ENCODE measurements at regions not wholly inside any gene's neighbourhood (a gene's known extent, or its start where the extent isn't known, plus 50 kb on each side); places are given as distances from the start of the nearest gene placed in this dataset.
"Not testable (repeated sequence)": the region's sequence is repeated elsewhere in the genome, so short reads cannot be mapped to it uniquely, and the experiment has no call there.

DNA sequence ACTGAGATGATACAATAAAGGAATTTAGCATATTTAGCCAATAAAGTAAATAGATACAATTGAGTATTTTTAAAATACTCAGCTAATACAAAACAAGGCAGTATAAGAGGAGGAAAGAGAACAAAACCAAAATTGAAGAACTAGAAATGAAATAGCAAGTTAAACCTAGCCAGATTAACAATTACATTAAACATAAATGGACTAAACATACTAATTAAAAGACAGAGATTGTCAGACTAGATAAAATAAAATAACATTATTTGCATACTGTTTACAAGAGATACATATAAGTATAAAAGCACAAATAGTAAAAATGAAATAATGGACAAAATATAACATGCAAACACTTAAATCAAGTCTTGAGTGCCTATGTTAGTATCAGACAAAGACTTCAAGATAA lies 517.7 kb upstream of the PHF14 start:
- Histone ChIP-seq H3K4me1 (ENCODE audit: low read length) (no peaks in the 10 kb centered on the region), H3K4me2 (ENCODE audit: low read depth, low read length, poor library complexity, severe bottlenecking) (no peak overlapping the region), H2AFZ (ENCODE audit: low read length) (no peak overlapping the region), H3K4me3 (ENCODE audit: low read length) (no peak overlapping the region), H3K27ac (ENCODE audit: low read length) (no peak overlapping the region), H3K9ac (ENCODE audit: low read length) (no peak overlapping the region), H4K20me1 (ENCODE audit: insufficient read depth, low read depth, low read length) (no peaks in the 10 kb centered on the region), H3K9me3 (ENCODE audit: low read length) (peaks cover 7% of the 10 kb centered on the region; the same call in 1 of the 2 replicates), H3K36me3 (ENCODE audit: insufficient read depth, low read length) (no peaks in the 10 kb centered on the region; the same call in 1 of the 2 replicates), H3K9me2 (replicated peaks; ENCODE audit: insufficient read depth, low read length) (no peaks in the 10 kb centered on the region; the same call in 1 of the 2 replicates), H3K27me3 (ENCODE audit: low read length) (no peaks in the 10 kb centered on the region), H3K79me2 (ENCODE audit: low read length) (no peaks in the 10 kb centered on the region)
- DNase-seq = no peak

DNA sequence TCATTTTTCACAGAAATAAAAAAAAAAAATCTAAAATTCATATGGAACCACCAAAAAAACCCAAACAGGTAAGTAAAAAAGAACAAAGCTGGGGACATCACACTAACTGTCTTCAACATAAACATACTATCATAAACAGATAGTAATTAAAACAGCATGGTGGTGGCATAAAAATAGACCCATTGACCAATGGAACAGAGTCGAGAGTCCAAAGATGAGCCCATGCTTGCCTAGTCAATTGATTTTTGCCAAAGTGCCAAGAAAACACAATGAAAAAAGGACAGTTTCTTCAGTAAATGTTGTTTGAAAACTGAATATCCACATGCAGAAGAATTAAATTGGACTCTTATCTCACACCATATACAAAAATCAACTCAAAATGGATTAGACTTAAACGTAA lies 513.2 kb upstream of the PHF14 start:
- H3K4me2 ChIP-seq (ENCODE audit: low read depth, low read length, poor library complexity, severe bottlenecking) = no peak overlapping the region
- no peaks in the 10 kb centered on the region for H3K9me2 ChIP-seq (replicated peaks; ENCODE audit: insufficient read depth, low read length)
- no peaks in the 10 kb centered on the region for H3K4me1 ChIP-seq (ENCODE audit: low read length)
- H3K36me3 ChIP-seq (ENCODE audit: insufficient read depth, low read length) = no peaks in the 10 kb centered on the region
- H2AFZ ChIP-seq (ENCODE audit: low read length) = no peak overlapping the region
- H3K79me2 ChIP-seq (ENCODE audit: low read length) = no peaks in the 10 kb centered on the region
- H3K9me3 ChIP-seq (ENCODE audit: low read length) = peaks cover 5% of the 10 kb centered on the region; the same call in 1 of the 2 replicates
- H3K27me3 ChIP-seq (ENCODE audit: low read length) = no peaks in the 10 kb centered on the region
- no peaks in the 10 kb centered on the region for H4K20me1 ChIP-seq (ENCODE audit: insufficient read depth, low read depth, low read length)
- no peak overlapping the region for H3K27ac ChIP-seq (ENCODE audit: low read length)
- no peak overlapping the region for H3K4me3 ChIP-seq (ENCODE audit: low read length)
- DNase-seq = no peak
- H3K9ac ChIP-seq (ENCODE audit: low read length) = no peak overlapping the region

- Histone ChIP-seq H4K20me1 (ENCODE audit: insufficient read depth, low read depth, low read length) (no peaks in the 10 kb centered on the region), H3K4me2 (ENCODE audit: low read depth, low read length, poor library complexity, severe bottlenecking) (no peak overlapping the region), H3K36me3 (ENCODE audit: insufficient read depth, low read length) (no peaks in the 10 kb centered on the region), H3K9me3 (ENCODE audit: low read length) (no peaks in the 10 kb centered on the region), H3K79me2 (ENCODE audit: low read length) (no peaks in the 10 kb centered on the region), H3K27ac (ENCODE audit: low read length) (no peak overlapping the region), H3K4me1 (ENCODE audit: low read length) (no peaks in the 10 kb centered on the region), H2AFZ (ENCODE audit: low read length) (no peak overlapping the region), H3K9ac (ENCODE audit: low read length) (no peak overlapping the region), H3K4me3 (ENCODE audit: low read length) (no peak overlapping the region), H3K9me2 (replicated peaks; ENCODE audit: insufficient read depth, low read length) (no peaks in the 10 kb centered on the region), H3K27me3 (ENCODE audit: low read length) (no peaks in the 10 kb centered on the region)
- DNase-seq = no peak
Observed at GRCh38 chr7:10463701-10464100, 510.0 kb upstream of the PHF14 start.

- not testable (repeated sequence) for H3K36me3 ChIP-seq (ENCODE audit: insufficient read depth, low read length); H3K4me1 ChIP-seq (ENCODE audit: low read length); H3K4me3 ChIP-seq (ENCODE audit: low read length); H3K27ac ChIP-seq (ENCODE audit: low read length); H3K4me2 ChIP-seq (ENCODE audit: low read depth, low read length, poor library complexity, severe bottlenecking); DNase-seq; H3K27me3 ChIP-seq (ENCODE audit: low read length); H3K79me2 ChIP-seq (ENCODE audit: low read length); H4K20me1 ChIP-seq (ENCODE audit: insufficient read depth, low read depth, low read length); H3K9ac ChIP-seq (ENCODE audit: low read length); H2AFZ ChIP-seq (ENCODE audit: low read length); H3K9me2 ChIP-seq (replicated peaks; ENCODE audit: insufficient read depth, low read length); H3K9me3 ChIP-seq (ENCODE audit: low read length)
Observed at GRCh38 chr7:10465536-10465935, 508.1 kb upstream of the PHF14 start.

DNA sequence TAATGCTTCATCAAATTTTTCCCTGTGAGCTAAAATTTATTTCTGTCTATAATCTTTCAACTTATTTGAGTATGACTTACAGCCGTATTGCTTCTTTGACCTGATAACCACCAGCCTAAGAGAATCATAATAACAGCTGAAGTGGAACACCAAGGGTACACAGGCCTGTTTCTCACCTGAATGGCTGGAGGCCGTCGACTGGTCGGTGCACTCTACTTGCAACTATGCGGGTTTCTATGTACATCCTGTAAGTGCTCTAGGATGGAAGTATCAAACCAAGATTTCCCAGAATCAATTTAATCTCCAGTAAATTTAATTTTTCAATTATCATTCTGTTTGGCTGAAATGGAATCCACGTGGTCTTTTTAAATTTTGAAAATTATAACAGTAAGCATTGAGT lies 504.8 kb upstream of the PHF14 start:
- Histone ChIP-seq H3K4me2 (ENCODE audit: low read depth, low read length, poor library complexity, severe bottlenecking) (no peak overlapping the region), H3K36me3 (ENCODE audit: insufficient read depth, low read length) (no peaks in the 10 kb centered on the region), H3K4me3 (ENCODE audit: low read length) (no peak overlapping the region), H3K79me2 (ENCODE audit: low read length) (no peaks in the 10 kb centered on the region), H3K9ac (ENCODE audit: low read length) (no peak overlapping the region), H3K4me1 (ENCODE audit: low read length) (no peaks in the 10 kb centered on the region), H2AFZ (ENCODE audit: low read length) (no peak overlapping the region), H3K9me2 (replicated peaks; ENCODE audit: insufficient read depth, low read length) (no peaks in the 10 kb centered on the region), H3K9me3 (ENCODE audit: low read length) (no peaks in the 10 kb centered on the region), H3K27ac (ENCODE audit: low read length) (no peak overlapping the region), H3K27me3 (ENCODE audit: low read length) (no peaks in the 10 kb centered on the region), H4K20me1 (ENCODE audit: insufficient read depth, low read depth, low read length) (no peaks in the 10 kb centered on the region)
- DNase-seq = no peak

- DNase-seq = no peak
- Histone ChIP-seq H3K9ac (ENCODE audit: low read length) (no peak overlapping the region), H3K9me3 (ENCODE audit: low read length) (no peaks in the 10 kb centered on the region), H3K27ac (ENCODE audit: low read length) (no peak overlapping the region), H3K36me3 (ENCODE audit: insufficient read depth, low read length) (no peaks in the 10 kb centered on the region), H3K79me2 (ENCODE audit: low read length) (no peaks in the 10 kb centered on the region), H3K4me3 (ENCODE audit: low read length) (no peak overlapping the region), H3K4me1 (ENCODE audit: low read length) (no peaks in the 10 kb centered on the region), H3K9me2 (replicated peaks; ENCODE audit: insufficient read depth, low read length) (no peaks in the 10 kb centered on the region), H3K4me2 (ENCODE audit: low read depth, low read length, poor library complexity, severe bottlenecking) (no peak overlapping the region), H2AFZ (ENCODE audit: low read length) (no peak overlapping the region), H3K27me3 (ENCODE audit: low read length) (no peaks in the 10 kb centered on the region), H4K20me1 (ENCODE audit: insufficient read depth, low read depth, low read length) (no peaks in the 10 kb centered on the region)
Observed at GRCh38 chr7:10469476-10469875, 504.2 kb upstream of the PHF14 start.

DNA sequence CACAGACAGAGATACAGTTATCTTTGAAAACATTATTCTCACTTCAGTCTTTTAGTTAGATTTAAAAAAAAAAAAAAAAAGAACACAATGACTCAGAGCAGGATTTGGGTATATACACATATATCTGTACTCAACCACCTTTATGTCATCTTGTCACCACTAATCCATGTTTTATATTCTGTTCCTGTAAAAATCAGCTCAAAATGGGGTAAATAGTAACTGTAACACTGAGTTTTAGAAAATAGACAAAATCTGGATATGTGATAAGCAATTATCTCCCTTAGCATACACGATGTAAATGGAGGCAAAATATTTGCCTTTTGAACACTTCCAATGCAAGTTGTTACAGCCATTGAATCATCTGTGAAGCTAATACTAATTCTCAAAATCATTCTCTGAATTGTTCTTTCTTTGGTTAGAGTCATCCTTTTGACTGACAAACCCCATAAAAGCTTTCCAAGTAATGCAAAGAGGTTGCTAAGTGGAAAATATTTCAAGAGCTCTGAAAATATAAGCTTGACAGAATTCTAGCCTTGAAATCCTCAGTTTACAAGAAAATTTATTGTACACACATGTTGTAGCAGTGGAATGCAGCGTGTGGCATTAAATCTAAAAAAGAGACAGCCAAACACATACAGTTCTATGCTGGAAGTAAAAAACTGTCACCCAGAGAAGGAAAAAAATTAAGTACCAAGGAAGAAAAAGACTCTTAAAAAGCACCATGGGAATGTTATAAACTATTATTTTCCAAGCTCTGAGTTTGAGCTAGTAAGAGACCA lies 502.2 kb upstream of the PHF14 start:
- Histone ChIP-seq H3K4me1 (ENCODE audit: low read length) (no peaks in the 10 kb centered on the region), H3K4me3 (ENCODE audit: low read length) (no peak overlapping the region), H4K20me1 (ENCODE audit: insufficient read depth, low read depth, low read length) (no peaks in the 10 kb centered on the region), H3K36me3 (ENCODE audit: insufficient read depth, low read length) (no peaks in the 10 kb centered on the region), H3K9me3 (ENCODE audit: low read length) (no peaks in the 10 kb centered on the region), H3K79me2 (ENCODE audit: low read length) (no peaks in the 10 kb centered on the region), H3K27ac (ENCODE audit: low read length) (no peak overlapping the region), H3K9ac (ENCODE audit: low read length) (no peak overlapping the region), H3K27me3 (ENCODE audit: low read length) (no peaks in the 10 kb centered on the region), H2AFZ (ENCODE audit: low read length) (no peak overlapping the region), H3K4me2 (ENCODE audit: low read depth, low read length, poor library complexity, severe bottlenecking) (no peak overlapping the region), H3K9me2 (replicated peaks; ENCODE audit: insufficient read depth, low read length) (no peaks in the 10 kb centered on the region)
- no peak for DNase-seq

DNA sequence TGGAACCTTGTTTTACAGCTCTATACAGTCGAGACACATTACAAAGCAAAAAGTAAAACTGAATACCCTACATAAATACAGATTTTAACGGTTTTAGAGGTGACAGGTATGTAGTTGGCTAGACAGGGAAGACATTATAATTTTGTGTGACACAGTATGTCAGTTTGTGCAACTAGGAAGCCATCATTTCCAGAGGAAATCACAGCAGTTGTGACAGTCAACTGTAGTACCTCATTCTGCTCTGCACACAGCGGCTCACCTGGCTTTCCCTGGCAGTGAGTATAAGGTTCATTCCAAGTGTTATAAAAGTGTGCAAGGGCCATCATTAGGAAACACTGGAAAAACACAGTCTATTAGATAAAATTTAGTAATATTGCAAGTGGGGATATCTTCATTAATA lies 501.6 kb upstream of the PHF14 start:
- Histone ChIP-seq H2AFZ (ENCODE audit: low read length) (no peak overlapping the region), H3K27me3 (ENCODE audit: low read length) (no peaks in the 10 kb centered on the region), H4K20me1 (ENCODE audit: insufficient read depth, low read depth, low read length) (no peaks in the 10 kb centered on the region), H3K9ac (ENCODE audit: low read length) (no peak overlapping the region), H3K4me3 (ENCODE audit: low read length) (no peak overlapping the region), H3K27ac (ENCODE audit: low read length) (no peak overlapping the region), H3K9me2 (replicated peaks; ENCODE audit: insufficient read depth, low read length) (no peaks in the 10 kb centered on the region), H3K36me3 (ENCODE audit: insufficient read depth, low read length) (no peaks in the 10 kb centered on the region), H3K4me1 (ENCODE audit: low read length) (no peaks in the 10 kb centered on the region), H3K79me2 (ENCODE audit: low read length) (no peaks in the 10 kb centered on the region), H3K9me3 (ENCODE audit: low read length) (no peaks in the 10 kb centered on the region), H3K4me2 (ENCODE audit: low read depth, low read length, poor library complexity, severe bottlenecking) (no peak overlapping the region)
- no peak for DNase-seq

All from Karpas-422 (cell line).